ENCODE measurements at regions not wholly inside any gene's neighbourhood (a gene's known extent, or its start where the extent isn't known, plus 50 kb on each side); places are given as distances from the start of the nearest gene placed in this dataset.

- no peak for TF ChIP-seq CTCF (IDR thresholded peaks at IDR 0.05)
- no peak for TF ChIP-seq ZFX (IDR thresholded peaks at IDR 0.05; ENCODE audit: borderline replicate concordance)
These were observed 173.3 kb upstream of the SEMA6A start for GRCh38 chr5:116747881-116748280.

All from 22Rv1 (cell line).